Immature natural killer cell (primary cell): ENCODE measurements at regions not wholly inside any gene's neighbourhood (a gene's known extent, or its start where the extent isn't known, plus 50 kb on each side); places are given as distances from the start of the nearest gene placed in this dataset.
A peak's percentile ranks its signal among the peaks of the same experiment; 100 is the strongest.
"Not testable (repeated sequence)": the region's sequence is repeated elsewhere in the genome, so short reads cannot be mapped to it uniquely, and the experiment has no call there.

Source experiments
- DNase-seq, 3 donors: peaks; one replicate each; pipeline ENCODE4 v3.0.0; 2022; ENCODE audit warnings: mixed read lengths in 1 of 3
- H3K27ac Mint-ChIP-seq, 6 donors: one replicate each; pipeline ENCODE4 v1.8.0; 2020; ENCODE audit warnings: mixed read lengths in 6 of 6, mild to moderate bottlenecking in 5 of 6, inconsistent platforms in 4 of 6, moderate library complexity in 3 of 6
- H3K27me3 Mint-ChIP-seq, 3 donors: one replicate each; pipeline ENCODE4 v1.8.0; 2020 to 2021; ENCODE audit warnings: low read depth in 3 of 3, mild to moderate bottlenecking in 3 of 3, mixed read lengths in 3 of 3, moderate library complexity in 3 of 3, inconsistent platforms in 1 of 3
- H3K36me3 Mint-ChIP-seq, 3 donors: one replicate each; pipeline ENCODE4 v1.8.0; 2020; ENCODE audit warnings: mixed read lengths in 3 of 3, inconsistent platforms in 2 of 3, mild to moderate bottlenecking in 2 of 3
- H3K4me1 Mint-ChIP-seq, 2 donors: one replicate each; pipeline ENCODE4 v1.8.0; 2020; ENCODE audit warnings: inconsistent platforms in 2 of 2, mild to moderate bottlenecking in 2 of 2, mixed read lengths in 2 of 2, moderate library complexity in 1 of 2
- H3K4me3 Mint-ChIP-seq, 5 donors: one replicate each; pipeline ENCODE4 v1.8.0; 2020; ENCODE audit warnings: mild to moderate bottlenecking in 5 of 5, mixed read lengths in 5 of 5, inconsistent platforms in 3 of 5, moderate library complexity in 3 of 5
- H3K9me3 Mint-ChIP-seq, 6 donors: one replicate each; pipeline ENCODE4 v1.8.0; 2020; ENCODE audit warnings: mild to moderate bottlenecking in 6 of 6, mixed read lengths in 6 of 6, inconsistent platforms in 4 of 6, moderate library complexity in 3 of 6

DNA sequence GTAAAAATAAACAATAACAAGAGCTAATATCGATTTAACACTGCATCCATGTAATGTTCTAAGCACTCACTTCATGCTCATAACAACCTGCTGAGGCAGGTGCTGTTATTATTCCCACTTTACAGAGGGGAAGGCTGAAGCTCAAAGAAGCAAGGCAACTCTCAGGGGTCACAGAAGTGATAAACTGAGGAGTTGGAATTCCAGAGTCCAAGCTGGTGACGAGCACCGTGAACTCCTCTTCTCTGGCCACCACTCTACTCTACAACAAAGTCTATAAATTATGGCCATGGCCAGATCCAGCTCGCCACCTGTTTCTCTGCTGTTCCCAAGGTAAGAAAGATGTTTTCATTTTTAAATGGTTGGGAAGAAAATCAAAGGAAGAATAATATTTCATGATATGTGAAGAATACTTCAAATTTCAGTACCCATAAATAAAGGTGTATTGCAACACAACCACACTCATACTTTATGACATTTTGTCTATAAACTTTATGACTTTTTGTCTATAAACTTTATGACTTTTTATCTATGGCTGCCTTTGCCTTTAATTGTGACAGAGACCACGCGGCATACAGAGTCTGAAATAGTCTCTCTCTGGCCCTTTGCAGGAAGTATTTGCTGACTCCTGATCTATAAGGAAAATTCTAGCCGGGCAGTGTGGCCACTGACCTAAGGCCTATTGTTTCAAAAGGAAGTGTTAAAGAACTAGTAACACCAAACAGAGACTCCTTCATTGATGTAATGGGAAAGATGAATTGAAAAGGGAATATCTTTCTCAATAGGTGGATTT is 113.2 kb upstream of the KCNG1 start:
- DNase-seq: no peak
- Mint-ChIP-seq H3K36me3 (no peaks in the 10 kb centered on the region), H3K9me3 (no peaks in the 10 kb centered on the region), H3K4me1 (no peaks in the 10 kb centered on the region), H3K4me3 (no peak overlapping the region), H3K27ac (no peak overlapping the region), H3K27me3 (peaks cover 2 to 5% (median 4%) of the 10 kb centered on the region in 3 donors)

DNA sequence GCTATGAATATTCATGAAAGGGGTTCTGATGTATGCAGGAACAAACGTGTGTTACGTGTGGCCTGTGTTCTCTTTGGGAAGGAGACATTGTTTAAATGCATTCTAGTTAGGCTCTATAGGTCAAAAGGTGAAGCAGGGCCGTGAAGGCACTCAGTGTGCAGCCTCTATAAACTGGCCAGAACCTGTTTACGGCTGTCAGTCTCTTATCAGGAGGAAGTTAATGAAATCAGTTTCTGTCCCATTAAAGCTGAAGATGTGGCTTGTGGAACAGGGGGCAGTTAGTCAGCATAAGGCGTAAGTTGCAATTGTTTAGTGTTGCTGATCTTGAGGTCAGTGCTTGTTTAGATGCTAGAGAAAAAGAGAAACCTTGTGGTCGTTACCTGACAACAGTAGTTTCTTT is 111.5 kb upstream of the KCNG1 start:
- H3K4me3 Mint-ChIP-seq: no peak overlapping the region
- no peaks in the 10 kb centered on the region for H3K36me3 Mint-ChIP-seq
- no peaks in the 10 kb centered on the region for H3K9me3 Mint-ChIP-seq
- H3K27ac Mint-ChIP-seq: no peak overlapping the region
- H3K4me1 Mint-ChIP-seq: no peaks in the 10 kb centered on the region
- no peak for DNase-seq
- peaks cover 2 to 5% (median 4%) of the 10 kb centered on the region in 3 donors for H3K27me3 Mint-ChIP-seq

DNA sequence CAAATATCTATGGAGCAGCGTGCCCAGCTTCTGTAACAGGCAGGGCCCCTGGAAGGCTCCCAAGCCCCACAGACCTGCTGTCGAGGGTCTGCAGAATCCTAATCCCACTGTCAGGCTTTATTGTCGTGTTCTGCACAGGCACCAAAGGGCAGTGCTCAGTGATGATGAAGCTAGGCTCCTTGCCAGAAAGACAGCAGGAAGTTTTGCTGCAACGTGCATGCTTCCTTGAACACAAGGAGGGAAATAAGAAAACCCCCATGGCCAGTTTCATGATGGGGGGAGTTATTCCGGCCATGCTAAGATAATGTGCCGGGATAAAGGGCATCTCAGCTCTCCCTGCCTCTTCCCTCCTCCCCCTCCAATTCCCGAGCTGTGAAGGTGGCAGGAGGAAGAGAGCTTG is 109.4 kb upstream of the KCNG1 start:
- no peaks in the 10 kb centered on the region for H3K9me3 Mint-ChIP-seq
- H3K27ac Mint-ChIP-seq: no peak overlapping the region
- H3K4me1 Mint-ChIP-seq: peaks cover 7 to 8% of the 10 kb centered on the region in 2 donors
- peaks cover under 1 to 8% (median 2%) of the 10 kb centered on the region in 3 donors for H3K27me3 Mint-ChIP-seq
- H3K36me3 Mint-ChIP-seq: no peaks in the 10 kb centered on the region
- no peak for DNase-seq
- no peak overlapping the region for H3K4me3 Mint-ChIP-seq

DNA sequence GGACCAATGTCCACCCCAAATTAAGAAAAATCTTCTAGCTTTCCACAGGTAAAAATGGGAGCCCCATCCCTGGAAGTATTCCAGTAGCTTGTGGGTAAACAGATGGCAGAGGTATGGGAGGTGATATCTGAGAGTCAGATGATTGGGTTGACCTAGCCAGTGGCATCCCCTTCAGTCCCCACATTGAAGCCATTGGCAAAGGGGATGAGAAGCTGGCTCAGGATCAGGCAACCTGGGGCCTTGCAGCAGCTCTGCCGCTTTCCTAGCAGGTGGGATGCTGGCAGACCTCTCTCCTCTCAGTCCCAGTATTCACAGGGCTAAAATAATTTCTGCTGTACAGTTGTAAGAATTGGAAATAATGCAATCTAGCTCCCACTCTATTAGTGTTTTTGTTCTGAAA is 108.9 kb upstream of the KCNG1 start:
- no peak overlapping the region for H3K4me3 Mint-ChIP-seq
- H3K27ac Mint-ChIP-seq: no peak overlapping the region
- peaks cover 0 to 10% (median 2%) of the 10 kb centered on the region in 3 donors for H3K27me3 Mint-ChIP-seq
- DNase-seq: no peak
- H3K36me3 Mint-ChIP-seq: no peaks in the 10 kb centered on the region
- H3K9me3 Mint-ChIP-seq: no peaks in the 10 kb centered on the region
- peaks cover 7 to 8% of the 10 kb centered on the region in 2 donors for H3K4me1 Mint-ChIP-seq

DNA sequence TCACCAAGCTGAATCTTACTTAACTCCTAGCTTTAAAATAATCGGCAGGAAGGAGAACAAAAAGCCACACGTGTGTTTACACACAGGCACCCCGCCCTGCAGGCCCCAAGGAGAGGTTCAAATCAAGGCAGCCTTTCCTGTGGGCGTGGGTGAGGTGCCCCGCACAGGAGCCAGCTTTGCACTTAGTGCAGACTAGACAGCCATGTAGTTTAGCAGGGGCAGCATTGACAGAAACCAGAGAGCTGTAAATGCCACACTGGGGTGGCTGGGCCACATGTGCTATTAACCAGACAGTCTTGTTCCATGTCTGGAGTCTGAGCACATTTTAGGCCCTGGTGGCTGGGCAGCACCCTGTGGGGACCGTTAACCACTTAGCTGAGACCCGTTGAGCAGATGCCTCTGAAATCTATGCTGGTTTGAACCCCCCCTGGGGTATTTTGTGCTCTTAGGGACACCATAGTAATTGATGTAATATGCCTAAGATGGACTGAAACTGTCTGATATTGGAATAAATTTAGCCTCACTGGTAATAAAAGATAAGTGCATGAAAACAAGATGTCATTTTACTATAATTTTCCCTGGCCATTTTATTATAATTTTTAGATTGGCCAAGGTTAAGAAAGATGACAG is 106.4 kb upstream of the KCNG1 start:
- Mint-ChIP-seq H3K4me1 (peaks cover 7 to 8% of the 10 kb centered on the region in 2 donors), H3K9me3 (no peaks in the 10 kb centered on the region), H3K36me3 (no peaks in the 10 kb centered on the region), H3K27ac (no peak overlapping the region), H3K4me3 (no peak overlapping the region), H3K27me3 (peaks cover 2 to 10% (median 4%) of the 10 kb centered on the region in 3 donors)
- DNase-seq: peak in 2 of 3 donors; percentile 1

DNA sequence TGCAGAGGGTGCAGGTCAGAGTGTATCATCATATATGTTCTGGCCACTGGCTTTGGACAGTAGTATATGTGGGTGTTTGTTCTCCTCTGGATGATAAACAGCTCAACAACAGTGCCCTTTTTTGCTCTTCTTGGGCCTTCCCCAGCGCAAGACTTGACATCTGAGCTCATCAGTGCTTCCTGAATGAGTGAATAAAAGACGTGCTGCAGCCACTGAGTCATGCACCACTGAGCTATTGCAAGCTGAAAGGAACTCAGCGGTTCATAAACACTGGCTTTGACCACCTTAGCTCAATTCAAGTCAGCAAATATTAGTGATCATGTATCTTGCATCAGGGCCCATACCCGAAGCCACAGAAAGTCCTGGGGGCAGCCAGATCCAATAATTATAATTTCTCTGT is 105.3 kb upstream of the KCNG1 start:
- no peak overlapping the region for H3K4me3 Mint-ChIP-seq
- no peak for DNase-seq
- peaks cover 2 to 10% (median 4%) of the 10 kb centered on the region in 3 donors for H3K27me3 Mint-ChIP-seq
- H3K36me3 Mint-ChIP-seq: no peaks in the 10 kb centered on the region
- no peaks in the 10 kb centered on the region for H3K9me3 Mint-ChIP-seq
- H3K27ac Mint-ChIP-seq: no peak overlapping the region
- peaks cover 7 to 8% of the 10 kb centered on the region in 2 donors for H3K4me1 Mint-ChIP-seq

DNA sequence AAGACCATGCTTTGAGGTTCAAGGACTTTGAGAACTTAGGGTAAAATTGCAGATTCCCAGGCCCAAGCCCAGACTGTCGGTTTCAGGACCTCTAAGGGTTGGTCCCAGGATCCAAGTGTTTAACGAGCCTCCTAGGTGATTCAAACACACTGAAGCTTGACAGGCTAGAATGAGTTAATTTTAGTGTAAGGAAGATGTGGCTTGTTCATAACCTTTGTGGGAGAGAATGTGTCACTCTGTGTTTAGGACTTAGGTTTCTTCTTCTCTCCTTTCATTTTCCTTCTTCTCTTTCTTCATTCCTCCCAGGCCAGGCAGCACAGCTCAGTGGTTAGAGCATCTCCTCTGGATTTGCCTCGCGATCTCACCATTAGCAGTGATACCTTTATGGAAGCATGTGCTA is 104.8 kb upstream of the KCNG1 start:
- Mint-ChIP-seq H3K36me3 (no peaks in the 10 kb centered on the region), H3K4me1 (peaks cover 7 to 8% of the 10 kb centered on the region in 2 donors), H3K27ac (no peak overlapping the region), H3K9me3 (no peaks in the 10 kb centered on the region), H3K27me3 (peaks cover 2 to 11% (median 4%) of the 10 kb centered on the region in 3 donors), H3K4me3 (no peak overlapping the region)
- DNase-seq: no peak

DNA sequence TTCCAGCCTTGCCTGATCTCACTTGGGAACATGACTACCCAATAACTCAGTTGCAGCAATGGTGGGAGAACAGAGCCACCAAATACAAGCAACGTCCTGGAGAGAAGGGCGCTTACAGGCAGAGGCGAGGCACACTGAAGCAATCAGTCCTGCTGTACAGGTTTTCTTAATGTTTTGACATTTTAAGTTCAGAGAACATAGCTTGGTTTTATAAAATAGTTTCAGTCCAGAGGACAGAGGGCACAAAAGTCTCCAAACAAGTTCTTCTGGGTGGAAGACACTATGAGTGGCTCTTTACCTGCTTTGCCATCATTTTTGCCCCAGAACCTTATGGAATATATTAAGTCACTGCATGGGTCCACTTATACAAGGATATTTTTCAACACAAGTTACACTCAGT is 103.4 kb upstream of the KCNG1 start:
- no peak overlapping the region for H3K27ac Mint-ChIP-seq
- H3K9me3 Mint-ChIP-seq: no peaks in the 10 kb centered on the region
- H3K4me1 Mint-ChIP-seq: peaks cover 7 to 8% of the 10 kb centered on the region in 2 donors
- H3K27me3 Mint-ChIP-seq: peaks cover 2 to 13% (median 11%) of the 10 kb centered on the region in 3 donors
- DNase-seq: no peak
- no peak overlapping the region for H3K4me3 Mint-ChIP-seq
- no peaks in the 10 kb centered on the region for H3K36me3 Mint-ChIP-seq

DNA sequence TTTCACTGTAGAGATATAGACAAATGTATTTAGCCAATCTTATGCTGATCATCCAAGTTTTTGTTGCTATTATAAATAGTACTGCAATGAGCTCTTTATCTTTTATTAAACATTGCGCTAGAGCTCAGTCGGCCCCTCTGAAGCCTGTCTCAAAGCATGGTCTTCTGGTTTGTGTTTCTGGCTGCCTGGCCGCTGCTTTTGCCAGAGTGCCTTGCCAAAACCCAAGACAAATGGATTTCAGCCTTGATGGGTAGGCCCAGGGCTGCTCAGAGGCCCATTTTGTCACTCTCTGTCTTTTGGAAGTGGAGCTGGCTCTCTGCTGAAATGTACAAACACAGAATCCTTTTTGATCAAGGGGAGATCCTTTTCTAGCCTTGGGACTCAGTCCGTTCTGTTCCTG is 102.9 kb upstream of the KCNG1 start:
- no peak for DNase-seq
- H3K27me3 Mint-ChIP-seq: peaks cover 2 to 13% (median 11%) of the 10 kb centered on the region in 3 donors
- no peaks in the 10 kb centered on the region for H3K9me3 Mint-ChIP-seq
- no peak overlapping the region for H3K4me3 Mint-ChIP-seq
- H3K4me1 Mint-ChIP-seq: peaks cover 7 to 8% of the 10 kb centered on the region in 2 donors
- no peaks in the 10 kb centered on the region for H3K36me3 Mint-ChIP-seq
- H3K27ac Mint-ChIP-seq: no peak overlapping the region

DNA sequence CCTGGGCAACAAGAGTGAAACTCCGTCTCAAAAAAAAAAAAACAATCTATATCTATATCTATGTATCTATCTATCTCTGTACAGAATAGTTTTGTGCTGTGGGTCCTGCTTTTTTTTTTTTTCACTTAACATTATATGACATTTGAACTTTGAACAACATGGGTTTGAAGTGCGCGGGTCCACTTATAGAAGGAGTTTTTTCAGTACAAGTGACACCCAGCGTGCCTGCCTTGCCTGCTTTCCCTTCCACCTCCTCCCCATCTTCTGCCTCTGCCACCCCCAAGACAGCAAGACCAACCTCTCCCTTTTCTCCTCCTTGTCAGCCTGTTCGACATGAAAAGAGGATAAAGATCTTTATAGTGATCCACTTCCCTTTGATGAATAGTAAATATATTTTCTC is 102.2 kb upstream of the KCNG1 start:
- Mint-ChIP-seq H3K27me3 (peaks cover 2 to 13% (median 11%) of the 10 kb centered on the region in 3 donors), H3K4me3 (no peak overlapping the region), H3K4me1 (peaks cover 7 to 8% of the 10 kb centered on the region in 2 donors), H3K9me3 (no peaks in the 10 kb centered on the region), H3K27ac (no peak overlapping the region), H3K36me3 (no peaks in the 10 kb centered on the region)
- no peak for DNase-seq

DNA sequence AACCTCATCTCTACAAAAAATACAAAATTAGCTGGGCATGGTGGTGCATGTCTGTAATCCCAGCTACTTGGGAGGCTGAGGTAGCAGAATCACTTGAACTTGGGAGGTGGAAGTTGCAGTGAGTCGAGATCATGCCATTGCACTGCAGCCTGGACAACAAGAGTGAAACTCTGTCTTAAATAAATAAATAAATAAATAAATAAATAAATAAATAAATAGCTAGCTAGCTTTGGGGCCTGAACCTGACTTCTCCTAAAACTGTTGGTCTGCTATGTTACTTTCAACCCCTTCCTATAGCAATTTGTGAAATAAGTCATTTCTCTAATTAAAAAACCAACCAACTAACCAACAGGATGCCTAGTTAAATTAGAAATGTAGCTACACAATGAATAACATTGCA is 101.0 kb upstream of the KCNG1 start:
- H3K4me1 Mint-ChIP-seq, H3K27ac Mint-ChIP-seq, H3K4me3 Mint-ChIP-seq, DNase-seq, H3K9me3 Mint-ChIP-seq, H3K36me3 Mint-ChIP-seq: not testable (repeated sequence)
- peaks cover 1 to 11% (median 11%) of the 10 kb centered on the region in 3 donors for H3K27me3 Mint-ChIP-seq

DNA sequence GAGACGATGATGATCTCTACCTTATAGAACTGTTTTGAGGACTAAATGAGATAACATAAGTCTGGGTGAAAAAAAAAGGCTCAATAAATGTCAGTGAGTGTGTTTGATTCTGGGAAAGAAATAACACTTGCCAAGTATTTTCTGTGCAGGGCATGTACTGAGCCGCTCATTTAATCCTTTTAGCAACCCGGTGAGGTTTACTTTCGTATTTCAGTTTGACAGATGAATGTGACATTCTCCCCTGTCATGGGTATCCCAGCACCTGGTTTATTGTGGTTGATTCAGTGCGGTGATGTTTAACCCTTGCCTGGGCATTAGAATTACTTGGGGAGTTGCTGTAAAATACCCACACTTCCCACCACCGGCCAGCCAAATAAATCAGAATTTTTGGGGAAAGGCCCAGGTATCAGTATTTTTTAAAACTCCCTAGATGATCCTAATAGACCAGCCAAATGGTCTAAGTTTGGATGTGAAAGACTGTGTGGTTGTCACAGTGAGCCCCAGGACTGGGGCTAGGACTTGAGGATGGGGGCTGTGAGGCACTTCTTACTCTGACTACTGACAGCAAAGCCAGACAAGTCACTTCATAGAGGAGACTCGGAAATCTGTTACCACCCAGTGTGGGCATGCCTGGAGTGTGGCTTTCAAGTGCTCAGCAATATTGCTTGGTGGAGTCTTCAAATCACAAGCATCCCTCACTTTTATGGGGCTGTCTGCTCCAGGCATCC is 100.2 kb upstream of the KCNG1 start:
- Mint-ChIP-seq H3K4me3 (no peak overlapping the region), H3K36me3 (no peaks in the 10 kb centered on the region), H3K9me3 (no peaks in the 10 kb centered on the region), H3K27me3 (peaks cover 0 to 11% (median 7%) of the 10 kb centered on the region in 3 donors), H3K4me1 (no peaks in the 10 kb centered on the region), H3K27ac (no peak overlapping the region)
- DNase-seq: no peak

DNA sequence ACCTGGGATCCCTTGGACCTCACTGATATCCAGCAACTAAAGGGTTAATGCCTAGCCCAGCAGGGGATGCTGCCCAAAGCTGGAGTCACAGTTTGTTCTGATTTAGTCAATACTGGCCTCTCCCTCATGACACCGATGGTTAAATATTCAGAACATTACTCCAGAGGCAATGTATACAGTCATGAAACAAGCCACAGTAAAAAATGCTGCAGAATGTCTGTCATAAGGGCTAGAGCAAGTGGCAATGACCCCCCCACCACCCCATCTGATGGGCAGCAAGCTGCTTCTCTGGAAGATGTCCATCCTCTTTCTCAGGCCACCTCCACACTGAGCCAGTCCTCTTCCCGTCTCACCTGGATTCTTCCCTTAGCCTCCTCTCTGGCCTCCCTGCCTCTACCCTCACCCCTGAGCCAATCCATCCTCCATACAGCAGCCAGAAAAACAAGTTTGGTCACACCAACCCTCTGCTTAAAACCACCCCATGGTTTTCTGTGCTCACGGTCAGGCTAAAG is 99.0 kb upstream of the KCNG1 start:
- Mint-ChIP-seq H3K4me1 (no peaks in the 10 kb centered on the region), H3K4me3 (no peak overlapping the region), H3K27ac (no peak overlapping the region), H3K36me3 (no peaks in the 10 kb centered on the region), H3K27me3 (peaks cover 0 to 11% (median 5%) of the 10 kb centered on the region in 3 donors), H3K9me3 (no peaks in the 10 kb centered on the region)
- DNase-seq: no peak

DNA sequence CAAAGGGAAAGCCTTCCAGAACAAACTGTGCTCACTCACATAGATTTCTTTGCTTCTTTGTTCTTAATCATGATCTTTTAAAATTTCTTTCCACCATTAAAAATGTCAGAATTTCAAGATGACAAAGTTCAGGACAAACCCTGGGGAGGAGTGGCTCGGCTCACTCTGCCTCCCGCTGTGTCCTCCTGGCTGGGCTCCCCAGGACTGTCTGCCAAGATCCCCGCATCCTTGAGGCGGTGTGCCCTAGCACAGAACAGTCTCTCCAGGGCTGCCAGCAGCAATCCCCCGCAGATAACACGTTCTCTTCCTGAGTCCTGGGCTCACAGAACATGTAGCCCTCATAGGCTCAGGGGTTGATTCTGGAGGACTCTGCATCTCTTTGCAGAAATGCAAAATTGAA is 98.4 kb upstream of the KCNG1 start:
- no peak for DNase-seq
- H3K36me3 Mint-ChIP-seq: no peaks in the 10 kb centered on the region
- H3K4me1 Mint-ChIP-seq: no peaks in the 10 kb centered on the region
- H3K9me3 Mint-ChIP-seq: no peaks in the 10 kb centered on the region
- H3K27ac Mint-ChIP-seq: no peak overlapping the region
- peaks cover 0 to 11% (median 5%) of the 10 kb centered on the region in 3 donors for H3K27me3 Mint-ChIP-seq
- H3K4me3 Mint-ChIP-seq: no peak overlapping the region
